DND-41 (cell line): ENCODE measurements at regions not wholly inside any gene's neighbourhood (a gene's known extent, or its start where the extent isn't known, plus 50 kb on each side); places are given as distances from the start of the nearest gene placed in this dataset.

Source experiments
- EZH2 ChIP-seq: IDR thresholded peaks from 3 replicates; pipeline ENCODE4 v1.6.1; 2012; ENCODE audit warnings: borderline replicate concordance, low read depth, mild to moderate bottlenecking, moderate library complexity, low read length, inconsistent platforms; ENCODE audit not compliant: severe bottlenecking
- TF ChIP-seq, protein P1 (sequence below): IDR thresholded peaks from 2 replicates; pipeline ENCODE4 v1.5.1; 2012; ENCODE audit warnings: borderline replicate concordance, low read length, moderate library complexity, mild to moderate bottlenecking; ENCODE audit not compliant: poor library complexity, severe bottlenecking; ENCODE audit errors: extremely low read depth

DNA sequence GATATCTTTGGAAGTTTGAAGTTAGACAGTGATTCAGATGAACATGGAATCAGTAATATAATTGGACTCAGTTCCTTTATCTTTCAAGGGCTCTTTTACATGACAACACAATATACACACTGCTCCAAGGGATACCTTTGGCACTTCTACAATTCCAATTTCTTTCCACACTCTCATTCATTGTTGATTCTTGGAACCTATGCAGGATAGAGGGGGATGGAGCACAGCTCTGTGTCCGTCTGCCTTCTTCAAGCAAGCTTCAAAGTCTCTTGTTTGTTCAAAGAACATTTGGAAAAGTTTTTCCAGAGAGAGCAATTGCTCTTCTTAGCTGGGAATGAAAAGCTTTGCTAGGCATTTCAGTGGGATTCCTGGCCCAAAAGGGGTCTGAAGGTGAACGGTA lies 276.2 kb upstream of the ZEB2 start:
- TF ChIP-seq, protein P1, sequence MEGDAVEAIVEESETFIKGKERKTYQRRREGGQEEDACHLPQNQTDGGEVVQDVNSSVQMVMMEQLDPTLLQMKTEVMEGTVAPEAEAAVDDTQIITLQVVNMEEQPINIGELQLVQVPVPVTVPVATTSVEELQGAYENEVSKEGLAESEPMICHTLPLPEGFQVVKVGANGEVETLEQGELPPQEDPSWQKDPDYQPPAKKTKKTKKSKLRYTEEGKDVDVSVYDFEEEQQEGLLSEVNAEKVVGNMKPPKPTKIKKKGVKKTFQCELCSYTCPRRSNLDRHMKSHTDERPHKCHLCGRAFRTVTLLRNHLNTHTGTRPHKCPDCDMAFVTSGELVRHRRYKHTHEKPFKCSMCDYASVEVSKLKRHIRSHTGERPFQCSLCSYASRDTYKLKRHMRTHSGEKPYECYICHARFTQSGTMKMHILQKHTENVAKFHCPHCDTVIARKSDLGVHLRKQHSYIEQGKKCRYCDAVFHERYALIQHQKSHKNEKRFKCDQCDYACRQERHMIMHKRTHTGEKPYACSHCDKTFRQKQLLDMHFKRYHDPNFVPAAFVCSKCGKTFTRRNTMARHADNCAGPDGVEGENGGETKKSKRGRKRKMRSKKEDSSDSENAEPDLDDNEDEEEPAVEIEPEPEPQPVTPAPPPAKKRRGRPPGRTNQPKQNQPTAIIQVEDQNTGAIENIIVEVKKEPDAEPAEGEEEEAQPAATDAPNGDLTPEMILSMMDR: no peak
- TF ChIP-seq EZH2: no peak
